Stimulated activated CD4-positive, alpha-beta T cell treated with anti-CD3 and anti-CD28 coated beads, Interleukin-1b, Interleukin-23, amount 100 ng/mL, for 1 hour (primary cell): ENCODE measurements at regions not wholly inside any gene's neighbourhood (a gene's known extent, or its start where the extent isn't known, plus 50 kb on each side); places are given as distances from the start of the nearest gene placed in this dataset.

Experiments used
- DNase-seq, 2 donors: peaks; one replicate each; pipeline ENCODE4 v3.0.0-alpha.2; 2020; ENCODE audit warnings: low read depth in 2 of 2

DNA sequence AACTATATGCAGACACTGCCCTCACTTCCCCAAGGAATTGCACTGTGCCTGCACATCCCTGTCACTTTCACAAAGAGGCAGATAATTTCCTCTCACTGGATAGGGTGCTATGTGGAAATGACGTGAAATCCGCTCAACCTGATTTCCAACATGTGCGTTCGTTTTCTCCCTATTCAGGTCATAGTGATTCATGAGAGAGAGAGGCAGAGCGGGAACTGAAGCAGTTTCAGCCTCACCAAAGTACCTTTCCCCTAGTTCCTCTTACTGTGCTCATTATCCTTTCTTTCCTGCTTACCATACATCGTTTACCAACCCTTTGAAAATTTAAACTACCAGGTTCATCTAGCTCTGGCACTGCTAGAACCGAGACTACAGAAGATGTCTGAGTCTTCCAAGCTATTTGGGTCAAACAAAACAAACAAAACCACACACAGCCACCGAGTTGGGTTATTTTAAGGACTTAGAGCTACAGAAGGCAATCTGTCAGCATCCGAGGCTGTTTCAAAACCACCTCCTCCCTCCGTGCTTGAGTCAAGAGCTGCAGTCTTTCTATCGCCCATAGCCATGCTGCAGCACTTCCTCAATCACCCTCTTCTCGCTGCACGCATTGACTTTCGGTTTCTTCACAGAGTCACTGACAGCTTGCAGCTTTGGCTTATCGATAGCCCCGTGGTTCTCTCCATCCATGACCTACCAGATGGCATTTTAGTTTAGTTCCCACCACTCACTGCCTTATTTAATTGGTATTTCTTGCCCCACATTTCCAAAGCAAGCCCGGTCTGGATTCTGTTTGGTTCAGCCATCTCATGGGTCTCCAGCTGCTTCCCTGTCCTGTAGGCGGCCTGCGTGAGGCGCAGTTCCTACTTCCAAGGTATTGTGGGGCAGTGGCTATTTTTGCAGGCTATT, 1395.8 kb downstream of the EFNB2 start:
- peak; percentile 3 to 6 for DNase-seq

DNA sequence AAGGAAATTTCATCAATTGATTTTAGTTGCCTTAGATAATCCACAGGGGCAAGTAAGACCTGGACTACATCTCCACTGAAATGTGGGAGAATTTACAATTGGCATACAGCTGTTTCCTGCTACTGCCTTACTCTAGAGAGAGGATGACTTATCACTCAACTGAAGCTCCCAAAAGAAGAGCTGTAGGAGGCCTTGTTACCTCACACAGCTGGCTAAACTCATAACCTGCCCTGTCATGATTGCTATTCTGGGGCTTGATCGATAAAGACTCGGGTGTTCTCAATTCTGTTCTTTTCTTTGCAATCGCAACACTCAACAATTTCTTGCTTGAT, 1396.4 kb downstream of the EFNB2 start:
- no peak for DNase-seq

DNA sequence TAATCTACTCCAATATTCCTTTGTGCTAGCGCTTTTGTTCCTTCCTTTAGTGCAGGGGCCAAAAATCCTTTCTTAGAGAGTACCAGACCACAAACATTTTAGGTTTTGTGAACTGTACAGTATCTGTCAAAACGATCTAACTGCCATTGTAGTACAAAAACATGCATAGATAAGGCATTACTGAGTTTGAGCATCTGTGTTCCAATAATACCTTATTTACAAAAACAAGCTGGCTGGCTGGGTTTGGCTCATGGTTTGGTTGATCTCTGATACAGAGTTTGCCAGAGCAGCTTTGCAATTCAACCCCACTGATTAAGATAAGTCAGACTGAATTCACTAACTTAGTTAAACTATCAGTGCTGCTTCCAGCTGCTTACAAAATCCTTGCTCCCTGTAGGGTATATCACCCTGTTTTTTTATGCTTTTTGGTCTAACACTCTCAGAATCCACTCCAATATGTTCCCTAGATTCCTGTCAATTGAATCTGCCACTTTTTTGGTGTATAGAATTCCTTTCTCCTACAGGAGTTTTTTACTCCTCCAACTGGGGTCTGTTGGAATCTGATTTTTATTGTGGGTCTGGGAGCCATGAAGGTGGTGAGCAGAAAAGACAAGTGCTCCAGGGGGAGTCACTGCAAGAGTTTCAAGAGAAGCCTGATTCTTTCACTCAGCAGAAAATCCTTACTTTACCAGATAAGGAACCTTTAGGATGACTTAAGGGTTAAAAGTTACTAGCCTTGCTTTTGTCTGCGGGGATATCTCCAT, 1399.4 kb downstream of the EFNB2 start:
- no peak for DNase-seq

DNA sequence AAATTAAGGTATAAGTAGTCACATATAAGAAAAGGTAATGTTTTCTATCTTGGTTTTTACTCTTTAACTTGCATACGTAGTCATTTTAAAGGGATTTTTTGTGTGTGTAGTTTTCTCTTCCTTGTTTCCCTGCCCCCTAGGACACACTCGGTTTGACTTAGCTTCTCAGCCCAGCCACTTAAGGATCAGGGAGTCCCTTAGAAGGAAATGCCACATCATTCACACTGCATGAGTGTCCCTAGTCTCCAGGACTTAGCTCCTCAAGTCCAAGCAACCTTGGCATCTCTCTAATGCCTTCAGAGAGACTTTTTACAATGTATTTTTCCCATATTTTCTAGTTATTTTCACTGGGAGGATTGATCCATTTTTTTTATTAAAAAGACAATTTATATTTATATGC, 1407.7 kb downstream of the EFNB2 start:
- DNase-seq: no peak

DNA sequence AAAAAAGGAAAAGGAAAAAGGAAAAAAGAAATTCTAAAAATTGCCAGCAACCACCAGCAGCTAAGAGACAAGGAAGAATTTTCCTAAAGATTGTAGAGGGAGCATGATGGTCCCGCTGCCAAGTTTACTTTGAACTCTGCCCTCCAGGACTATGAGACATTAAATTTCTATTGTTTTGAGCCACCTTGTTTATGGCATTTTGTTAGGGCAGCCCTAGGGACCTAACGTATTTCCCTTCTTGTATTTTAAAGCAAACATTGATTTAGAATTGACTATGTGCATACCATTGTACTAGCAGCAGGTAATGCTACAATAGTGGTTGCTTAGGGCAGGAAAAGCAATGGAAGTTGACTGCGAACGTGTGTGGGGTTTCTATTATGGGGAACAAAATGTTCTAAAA, 1414.2 kb downstream of the EFNB2 start:
- no peak for DNase-seq

DNA sequence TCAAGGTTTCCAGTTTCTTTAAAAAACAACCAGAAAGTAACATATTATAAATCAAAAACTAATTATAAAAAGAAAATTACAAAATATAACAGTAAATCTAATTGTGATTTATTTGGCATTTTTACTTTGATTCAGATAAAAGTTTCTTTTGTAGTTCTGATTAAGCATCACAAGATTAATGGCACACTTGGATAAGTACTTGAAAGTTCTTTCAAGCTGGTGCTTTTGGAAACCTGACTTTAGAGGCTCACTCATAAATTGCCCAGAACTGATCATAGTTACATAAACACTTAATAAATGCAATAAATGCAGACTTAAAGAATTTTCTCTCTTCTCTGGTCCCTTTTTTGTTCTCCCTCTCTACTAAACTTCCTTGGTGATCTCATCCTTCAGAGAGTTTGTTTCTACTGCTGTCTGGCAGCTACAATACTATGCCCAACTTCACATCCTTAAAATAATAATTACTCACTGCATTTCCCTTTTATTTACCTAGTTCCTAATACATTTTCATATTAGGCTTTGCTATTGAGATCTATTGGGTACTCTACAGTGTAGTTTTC, 1417.0 kb downstream of the EFNB2 start:
- DNase-seq: no peak

DNA sequence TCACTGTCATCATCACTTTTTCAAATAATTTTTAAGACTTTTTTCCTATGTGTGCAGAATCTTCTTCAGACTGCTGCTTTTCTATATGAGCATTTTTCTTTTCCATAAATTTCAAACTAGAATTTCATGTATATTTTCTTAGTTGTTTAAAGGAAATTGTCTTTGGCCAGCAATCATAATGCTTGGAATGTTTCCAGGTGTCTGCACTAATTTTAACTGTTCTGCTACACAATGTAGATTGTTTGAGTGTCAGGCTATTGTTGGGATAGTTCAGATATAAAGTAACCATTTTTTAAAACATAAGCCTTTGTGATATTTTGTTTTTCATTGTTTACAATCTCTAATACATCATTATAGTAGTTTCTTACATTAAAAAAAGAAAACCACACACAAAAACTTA, 1418.5 kb downstream of the EFNB2 start:
- DNase-seq: no peak

DNA sequence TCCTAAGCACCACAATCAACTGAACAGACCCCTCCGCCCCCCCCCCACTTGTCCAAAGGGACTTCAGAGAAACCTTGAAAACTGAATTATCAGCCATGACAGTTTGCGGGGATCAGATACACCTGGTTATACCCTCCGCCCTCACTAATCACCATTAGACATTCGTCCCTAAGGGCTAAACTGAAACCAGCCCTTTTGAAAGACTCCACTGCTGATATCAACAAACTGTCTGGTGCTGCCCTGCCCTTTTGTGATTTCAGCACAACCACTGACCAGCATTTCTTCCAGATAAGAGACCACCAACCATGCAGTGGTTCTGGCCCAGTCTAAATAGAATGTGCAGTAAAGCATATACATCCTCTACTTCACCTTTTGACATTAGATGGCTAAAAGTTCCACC, 1422.9 kb downstream of the EFNB2 start:
- no peak for DNase-seq

DNA sequence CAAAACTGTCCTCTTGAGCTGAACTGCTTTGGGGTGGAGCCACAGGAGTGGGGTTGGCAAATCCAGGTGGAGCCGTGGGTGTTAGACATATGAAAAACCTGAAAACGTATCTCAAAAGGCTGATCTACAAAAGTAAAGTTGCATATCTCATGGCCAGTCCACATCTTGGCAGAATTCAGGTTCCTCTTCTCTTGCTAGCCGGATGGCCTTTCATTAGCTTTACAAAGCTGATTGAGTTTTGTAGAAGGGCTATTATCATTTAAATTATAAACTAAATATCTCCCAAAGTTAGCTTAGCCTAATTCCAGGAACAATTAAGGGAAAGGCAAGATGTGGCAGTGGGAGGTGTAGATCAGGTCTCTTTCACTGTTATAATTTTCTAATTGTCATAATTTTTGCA, 1427.7 kb downstream of the EFNB2 start:
- DNase-seq: no peak

DNA sequence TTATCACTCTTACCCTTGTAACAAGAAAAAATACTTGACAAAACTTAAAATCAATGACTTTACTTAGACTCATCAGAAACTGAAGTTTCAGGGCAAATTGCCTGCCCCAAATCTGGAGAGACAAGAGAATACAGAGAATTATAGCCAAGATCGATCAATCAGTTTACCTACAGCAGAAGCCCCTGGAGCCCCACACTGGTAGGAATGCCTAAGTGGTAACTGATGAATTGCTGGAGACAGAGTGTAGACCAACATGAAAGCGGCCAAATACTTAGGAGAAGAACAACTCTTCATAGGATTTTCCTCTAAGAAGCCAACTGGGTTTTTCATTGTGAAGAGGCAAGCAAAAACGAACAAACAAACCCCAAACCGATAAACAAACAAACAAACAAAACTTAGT, 1430.0 kb downstream of the EFNB2 start:
- DNase-seq: no peak

DNA sequence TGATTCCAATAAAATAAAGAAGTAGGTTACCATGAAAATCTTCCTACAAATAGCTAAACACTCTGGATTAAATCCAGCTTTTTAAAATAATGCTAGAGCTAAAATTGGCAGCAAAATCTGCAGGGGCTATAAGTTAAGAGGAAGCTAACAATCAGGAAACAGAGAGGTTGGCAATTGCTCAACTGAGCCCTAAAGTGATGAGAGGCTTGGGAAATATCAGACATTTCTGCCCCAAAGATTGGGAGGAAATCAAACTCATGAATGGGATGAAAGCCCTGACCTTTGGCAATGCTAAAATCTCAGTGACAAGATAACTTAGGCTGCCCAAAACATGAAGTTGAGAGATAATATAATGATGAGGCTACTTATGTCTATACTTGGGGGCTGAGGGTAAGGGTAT, 1437.9 kb downstream of the EFNB2 start:
- no peak for DNase-seq

DNA sequence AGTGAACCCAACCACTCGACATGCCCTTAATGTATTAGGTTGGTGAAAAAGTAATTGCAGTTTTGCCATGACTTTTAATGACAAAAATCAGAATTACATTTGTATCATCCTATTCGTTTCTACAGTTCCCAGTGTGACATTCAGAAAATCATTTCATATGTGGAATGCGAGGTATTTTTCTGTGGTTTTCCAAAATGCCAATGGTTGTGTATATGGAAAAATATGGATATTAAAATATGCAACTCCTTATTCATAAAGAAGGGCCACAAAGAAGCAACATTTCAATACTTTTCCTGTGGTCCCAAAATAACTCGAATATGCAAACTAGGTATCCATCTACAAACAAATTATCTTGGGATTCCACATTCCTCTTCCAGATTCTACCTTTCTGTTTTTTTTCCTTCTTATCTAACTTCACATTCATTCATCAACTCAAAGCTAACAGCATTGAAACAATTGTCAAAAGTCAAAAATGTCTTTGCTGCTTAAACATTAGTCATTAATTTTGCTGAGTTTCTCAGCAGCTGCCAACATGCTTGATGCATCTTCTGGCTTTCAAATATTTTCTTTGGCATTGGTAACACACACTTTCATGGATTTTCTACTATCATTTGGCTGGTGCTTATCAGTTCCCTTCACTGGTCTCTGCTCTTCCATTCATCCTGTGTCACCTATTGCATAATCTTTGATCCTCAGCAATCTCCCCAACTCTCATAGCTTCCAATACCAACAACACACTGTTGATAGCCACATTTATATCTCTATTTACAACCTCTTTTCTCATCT, 1445.4 kb downstream of the EFNB2 start:
- DNase-seq: no peak

DNA sequence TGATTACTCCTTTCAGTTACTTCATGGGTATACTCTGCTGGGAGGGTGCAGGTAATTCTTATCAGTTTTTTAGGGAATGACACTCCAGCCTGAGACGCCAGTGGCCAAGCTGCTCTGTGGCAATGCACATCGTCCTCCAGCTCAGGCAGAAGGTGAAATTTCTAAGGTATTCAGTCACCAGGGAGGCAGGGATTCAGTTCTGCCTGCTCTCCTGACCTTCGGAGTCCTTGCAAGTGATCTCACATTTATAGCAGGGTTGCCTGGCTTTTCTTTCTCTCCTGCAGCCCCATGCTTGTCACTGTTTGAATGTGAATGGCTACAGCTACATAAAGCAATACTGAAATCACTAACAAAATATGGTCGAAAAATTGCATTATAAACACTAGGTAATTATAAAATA, 1447.5 kb downstream of the EFNB2 start:
- DNase-seq: no peak

DNA sequence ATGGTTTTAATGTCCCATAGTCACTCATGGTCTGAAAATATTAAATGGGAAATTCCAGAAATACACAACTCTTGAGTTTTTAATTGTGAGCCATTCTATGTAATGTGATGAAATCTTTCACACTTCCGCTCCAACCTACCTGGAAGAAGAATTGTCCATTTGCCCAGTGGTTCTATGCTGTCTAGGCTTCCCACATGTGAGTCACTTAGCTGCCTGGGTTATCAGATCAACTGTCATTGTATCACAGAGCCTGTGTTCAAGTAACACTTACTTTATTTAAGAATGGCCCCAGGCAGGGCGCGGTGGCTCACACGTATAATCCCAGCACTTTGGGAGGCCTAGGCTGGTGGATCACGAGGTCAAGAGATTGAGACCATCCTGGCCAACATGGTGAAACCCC, 1450.5 kb downstream of the EFNB2 start:
- DNase-seq: no peak

DNA sequence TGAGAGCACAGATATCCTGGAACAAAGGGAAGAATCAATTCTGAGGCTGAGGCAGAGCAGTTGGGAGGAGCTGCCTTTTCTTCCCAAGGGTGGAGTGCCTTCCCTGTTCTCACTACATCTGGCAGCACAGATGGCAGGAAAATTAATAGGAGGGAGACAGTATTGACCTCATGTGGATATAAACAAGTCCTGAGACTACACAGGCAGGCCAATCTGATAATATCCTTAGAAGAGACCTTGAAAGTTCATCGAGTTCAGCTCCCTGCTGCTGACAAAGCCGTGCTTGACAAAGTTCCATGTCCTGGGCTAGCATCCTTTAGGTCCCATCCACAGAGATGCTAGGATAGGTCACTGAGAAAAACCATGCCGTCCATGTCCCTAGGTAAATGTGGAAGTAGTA, 1451.5 kb downstream of the EFNB2 start:
- DNase-seq: no peak

DNA sequence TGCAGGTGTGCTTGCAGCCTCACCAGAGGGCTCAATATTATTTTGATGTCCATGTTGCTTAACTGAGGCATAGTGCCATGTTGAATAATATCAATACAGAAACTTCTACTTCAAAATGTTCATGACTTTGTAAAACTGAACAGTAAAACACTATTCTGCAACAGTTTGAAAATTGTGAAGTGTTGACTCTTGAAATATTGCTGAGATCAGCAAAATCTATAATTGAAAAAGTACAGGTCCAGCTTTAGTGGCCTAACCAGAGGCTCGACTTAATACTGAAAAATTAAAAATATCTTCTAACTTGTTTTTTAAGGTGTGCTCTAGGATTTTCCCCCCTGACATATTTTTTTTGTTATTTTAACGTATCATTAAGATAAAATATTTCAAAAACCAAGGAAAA, 1460.7 kb downstream of the EFNB2 start:
- no peak for DNase-seq

DNA sequence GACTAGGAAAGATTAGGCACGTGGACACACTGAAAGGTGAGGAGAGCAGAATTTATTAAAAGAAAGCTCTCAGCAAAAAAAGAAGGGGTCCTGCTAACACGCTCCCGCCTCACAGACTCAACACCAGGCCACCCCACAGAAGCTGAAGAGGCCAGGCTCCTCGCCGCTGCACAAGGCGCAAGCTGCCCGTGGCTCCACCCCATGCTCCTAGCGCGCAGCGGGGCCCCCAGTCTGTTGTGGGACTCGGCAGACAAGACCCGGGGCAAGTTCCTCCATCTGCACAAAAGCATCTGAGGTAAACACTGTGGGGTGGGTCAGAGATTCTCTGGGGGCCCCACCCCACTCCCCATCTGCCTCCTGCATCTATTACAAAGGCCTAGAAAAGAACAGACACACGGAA, 1462.4 kb downstream of the EFNB2 start:
- no peak for DNase-seq

DNA sequence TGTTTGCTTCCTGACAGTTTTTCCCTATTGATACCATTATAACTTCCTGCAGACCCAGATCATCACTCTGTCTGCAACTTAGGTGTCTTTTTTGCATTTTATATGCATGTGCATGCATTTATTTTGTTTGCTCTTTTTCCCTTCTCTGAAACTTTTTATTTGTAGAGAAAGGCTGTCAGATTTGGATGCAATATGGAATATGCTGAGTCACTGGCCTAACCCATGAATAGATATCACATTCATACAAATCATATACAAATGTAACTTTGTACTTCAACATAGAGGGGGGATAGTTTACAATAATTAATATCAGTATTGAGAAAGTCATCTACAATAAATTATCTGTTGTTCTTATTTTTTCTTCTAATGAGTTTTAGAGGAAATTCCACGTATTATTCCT, 1465.0 kb downstream of the EFNB2 start:
- DNase-seq: no peak

DNA sequence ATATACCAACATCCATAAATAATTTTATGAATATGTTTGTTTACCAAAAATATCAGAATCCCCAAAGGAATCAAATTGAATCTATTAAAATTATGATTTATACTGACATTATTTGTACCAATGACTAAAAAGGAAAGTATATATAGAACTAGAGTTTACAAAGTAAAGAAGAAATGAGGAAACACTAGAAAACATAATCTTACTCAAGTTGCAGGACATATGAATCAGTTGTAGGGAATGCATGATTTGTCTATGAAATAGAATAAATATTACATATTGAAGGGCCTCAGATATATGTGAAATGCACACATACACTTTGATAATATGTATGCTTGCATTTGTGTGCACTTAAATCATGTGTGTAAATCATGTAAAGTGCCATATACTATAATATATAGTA, 1466.4 kb downstream of the EFNB2 start:
- DNase-seq: no peak

DNA sequence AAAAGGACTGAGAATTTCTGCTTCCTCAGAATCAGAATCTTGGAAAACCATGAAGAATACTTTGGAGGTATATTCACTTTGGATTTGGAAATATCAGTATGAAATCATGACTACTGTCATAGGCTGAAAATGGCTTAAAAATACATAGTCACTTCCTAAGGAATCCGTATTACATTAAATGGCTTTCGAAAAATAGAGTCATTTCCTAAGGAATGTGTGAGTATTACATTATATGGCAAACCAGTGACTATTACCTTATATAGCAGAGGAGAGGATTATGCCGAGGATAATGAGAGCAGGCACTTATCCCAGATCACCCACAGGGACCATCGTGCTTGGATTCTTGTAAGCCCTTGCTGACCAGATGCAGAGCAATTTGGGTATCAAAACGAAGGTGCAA, 1471.8 kb downstream of the EFNB2 start:
- DNase-seq: no peak

DNA sequence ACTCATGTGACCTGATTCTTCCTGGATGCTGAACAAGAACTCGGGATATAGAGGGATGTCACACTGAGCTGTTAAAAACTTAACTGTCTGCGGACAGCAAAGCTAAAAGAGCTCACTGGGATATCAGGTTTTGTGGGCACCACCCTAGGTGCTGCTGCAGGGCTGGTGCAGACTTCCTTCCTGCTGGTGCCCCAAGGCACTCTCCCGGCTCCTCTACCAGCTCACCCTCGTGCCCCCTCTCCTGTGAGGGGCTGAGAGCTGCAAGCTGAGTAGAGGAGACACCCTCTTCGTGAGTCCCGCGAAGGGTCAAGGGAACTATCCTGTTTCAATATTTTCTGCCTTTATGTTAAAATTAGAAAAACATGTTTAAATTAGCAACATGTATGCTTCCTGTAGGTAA, 1475.7 kb downstream of the EFNB2 start:
- DNase-seq: no peak

DNA sequence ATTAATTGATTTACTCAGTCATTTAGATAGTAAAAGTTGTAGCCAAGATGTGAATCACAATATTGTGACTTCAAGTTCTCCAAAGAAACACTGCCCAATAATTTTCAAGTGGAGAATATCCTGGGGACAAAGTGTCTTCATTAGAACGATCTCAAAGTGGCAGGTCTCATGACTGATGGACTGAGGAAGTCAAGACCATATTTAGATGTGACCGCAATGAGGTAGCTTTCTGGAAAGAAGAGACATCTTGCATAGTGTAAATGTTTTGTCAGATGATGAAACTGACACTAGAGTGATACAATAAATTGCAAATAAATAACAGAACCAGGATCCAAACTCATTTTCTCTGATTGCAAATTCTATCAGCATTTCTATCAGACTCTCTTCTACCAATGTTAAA, 1476.9 kb downstream of the EFNB2 start:
- DNase-seq: no peak
